Activated CD8-positive, alpha-beta memory T cell treated with anti-CD3 and anti-CD28 coated beads for 36 hours (primary cell): ENCODE measurements at regions not wholly inside any gene's neighbourhood (a gene's known extent, or its start where the extent isn't known, plus 50 kb on each side); places are given as distances from the start of the nearest gene placed in this dataset.

ENCODE experiments used
- CTCF ChIA-PET: fragments of 350-600 bp; sonication (Branson Sonifier 250); formaldehyde crosslinking; loops from one replicate; lab custom pipeline; 2021; ENCODE audit warnings: antibody characterized with exemption; lab: Charles Lee
- POLR2A ChIA-PET: fragments of 350-600 bp; sonication (Branson Sonifier 250); formaldehyde crosslinking; loops from one replicate; lab custom pipeline; 2021; ENCODE audit warnings: antibody characterized with exemption; lab: Charles Lee

DNA sequence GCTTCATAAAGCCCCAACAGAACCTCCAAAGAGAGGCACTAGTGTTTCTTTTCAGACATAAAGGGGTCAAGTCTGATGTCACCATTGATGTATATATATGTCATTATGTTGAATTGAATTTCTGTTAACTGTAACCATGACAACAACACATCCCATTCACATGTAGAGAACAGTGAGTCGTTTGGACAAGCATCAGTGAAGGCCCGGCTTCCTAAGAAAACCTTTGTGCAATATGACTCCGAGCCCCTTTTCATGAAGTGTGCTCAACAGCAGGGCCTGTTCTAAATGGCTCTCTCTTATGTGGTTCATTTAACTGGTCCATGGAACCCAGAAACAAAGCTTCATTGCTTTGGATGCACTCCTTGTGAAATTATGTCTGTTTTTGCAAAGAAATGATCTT is 67.2 kb upstream of the UBL3 start:
- ChIA-PET CTCF (no interaction called here), POLR2A (no interaction called here)

DNA sequence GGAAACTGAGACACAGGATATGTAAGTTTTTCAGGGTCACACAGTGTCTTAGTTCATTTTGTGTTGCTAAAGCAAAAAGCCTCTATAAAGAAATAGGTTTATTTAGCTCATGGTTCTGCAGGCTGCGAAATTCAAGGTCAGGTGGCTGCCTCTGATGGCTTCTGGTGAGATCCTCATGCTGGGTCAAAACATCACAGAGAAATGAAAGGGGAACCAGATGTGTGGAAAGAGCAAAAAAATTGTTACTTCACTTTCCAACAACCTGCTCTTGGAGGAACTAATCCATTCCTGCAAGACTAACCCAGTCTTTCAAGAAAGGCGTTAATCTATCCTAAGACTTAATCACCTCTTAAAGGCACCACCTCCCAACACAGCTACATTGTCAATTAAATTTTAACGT is 64.2 kb upstream of the UBL3 start:
- ChIA-PET CTCF (no interaction called here), POLR2A (no interaction called here)

DNA sequence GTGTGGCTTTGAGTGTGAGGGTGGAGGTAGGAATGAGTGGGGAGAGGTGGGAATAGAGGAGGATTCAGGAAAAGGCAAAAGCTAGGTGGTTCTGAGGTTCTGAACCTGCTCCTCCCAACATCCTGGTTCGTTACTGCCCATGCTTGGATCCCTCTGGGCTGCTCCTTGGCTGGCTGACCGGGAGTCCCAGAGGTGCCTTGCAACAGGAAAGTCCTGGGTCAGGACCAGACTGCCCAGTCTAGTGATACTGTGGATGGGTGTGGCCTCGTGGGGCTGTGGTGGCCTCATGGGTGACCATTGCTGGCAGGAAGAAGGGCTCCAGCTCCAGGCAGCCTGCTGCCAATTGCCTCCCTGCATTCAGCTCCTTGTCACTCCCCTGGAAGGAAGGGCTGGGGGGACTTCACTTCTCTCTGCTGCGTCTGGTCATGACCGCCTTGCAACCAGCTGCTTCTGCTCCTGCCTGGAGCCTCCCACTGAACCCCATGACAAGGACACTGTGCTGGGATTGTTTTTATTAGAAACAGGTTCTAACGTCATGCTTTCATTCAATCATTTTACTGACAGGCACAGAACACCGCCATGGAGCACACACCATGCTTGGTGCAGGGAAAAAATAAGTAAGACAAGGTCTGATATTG is 61.5 kb upstream of the UBL3 start:
- POLR2A ChIA-PET: no interaction called here
- CTCF ChIA-PET: interaction anchor here (1.4 kb wide), 1 partner anchor 12 kb away, joined by 7 read pairs; no protein-coding TSS in a partner anchor

DNA sequence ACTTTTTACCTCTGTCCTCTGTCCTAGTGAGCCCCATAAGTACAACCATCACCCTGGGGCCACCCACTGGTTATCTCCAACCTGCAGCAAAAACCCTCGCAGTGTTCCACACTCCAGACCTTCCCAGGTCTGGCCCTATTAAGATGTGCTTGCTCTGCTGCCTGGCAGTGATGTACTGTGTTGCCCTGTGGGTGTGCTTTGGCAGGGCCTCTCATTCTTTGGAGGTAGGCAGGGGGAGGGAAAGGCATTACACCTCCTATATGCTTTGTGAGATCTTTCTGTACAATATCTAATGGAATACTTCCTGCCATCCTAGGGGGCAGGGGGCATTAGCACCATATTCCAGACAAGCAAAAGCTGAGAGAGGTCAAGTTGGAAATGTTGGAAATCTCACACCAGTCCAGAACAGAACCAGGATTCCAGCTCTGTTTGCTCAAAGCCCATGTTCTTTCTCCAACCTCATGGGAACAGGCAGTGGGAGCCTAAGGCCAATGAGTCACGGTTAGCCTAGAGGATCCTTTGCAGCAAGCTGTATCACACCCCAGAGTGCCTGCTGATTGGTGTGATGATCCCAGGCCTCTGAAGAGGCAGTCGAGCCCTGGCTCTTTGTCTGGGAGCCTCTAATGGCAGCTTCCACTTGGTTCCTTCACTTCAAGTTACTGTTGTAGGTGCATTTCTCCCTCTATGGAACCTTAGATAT is 59.7 kb upstream of the UBL3 start:
- POLR2A ChIA-PET: no interaction called here
- CTCF ChIA-PET: no interaction called here

DNA sequence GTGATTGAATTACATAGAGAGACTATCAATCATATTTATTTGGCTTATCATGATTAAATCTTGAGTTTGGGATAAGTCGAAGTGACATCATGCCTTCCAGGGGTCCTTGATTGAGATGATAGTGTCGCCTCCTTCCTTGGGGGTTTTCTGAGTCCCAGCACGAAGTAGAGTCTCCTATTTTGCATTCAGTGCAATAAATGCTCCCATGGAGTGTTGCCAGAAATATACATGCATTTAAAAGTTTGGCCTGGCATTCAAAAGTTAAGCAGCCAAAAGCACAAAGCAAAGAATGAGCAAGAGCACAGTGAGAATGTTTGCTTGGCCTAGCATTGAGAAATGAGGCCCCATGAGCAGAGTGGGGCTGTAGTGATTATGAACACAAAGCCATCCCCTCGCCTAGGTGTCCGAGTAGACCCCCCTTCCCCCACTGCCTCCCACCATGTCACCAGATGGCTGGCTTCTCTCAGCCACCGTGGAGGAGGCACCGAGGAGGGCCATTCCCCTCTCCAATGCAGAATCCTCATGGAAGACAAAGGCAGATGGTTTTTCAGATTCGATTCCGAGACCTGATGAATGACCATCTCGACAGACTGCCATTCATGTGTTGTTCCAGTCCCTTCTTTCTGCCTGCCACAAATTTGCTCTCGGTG is 58.8 kb upstream of the UBL3 start:
- ChIA-PET POLR2A (no interaction called here), CTCF (no interaction called here)

DNA sequence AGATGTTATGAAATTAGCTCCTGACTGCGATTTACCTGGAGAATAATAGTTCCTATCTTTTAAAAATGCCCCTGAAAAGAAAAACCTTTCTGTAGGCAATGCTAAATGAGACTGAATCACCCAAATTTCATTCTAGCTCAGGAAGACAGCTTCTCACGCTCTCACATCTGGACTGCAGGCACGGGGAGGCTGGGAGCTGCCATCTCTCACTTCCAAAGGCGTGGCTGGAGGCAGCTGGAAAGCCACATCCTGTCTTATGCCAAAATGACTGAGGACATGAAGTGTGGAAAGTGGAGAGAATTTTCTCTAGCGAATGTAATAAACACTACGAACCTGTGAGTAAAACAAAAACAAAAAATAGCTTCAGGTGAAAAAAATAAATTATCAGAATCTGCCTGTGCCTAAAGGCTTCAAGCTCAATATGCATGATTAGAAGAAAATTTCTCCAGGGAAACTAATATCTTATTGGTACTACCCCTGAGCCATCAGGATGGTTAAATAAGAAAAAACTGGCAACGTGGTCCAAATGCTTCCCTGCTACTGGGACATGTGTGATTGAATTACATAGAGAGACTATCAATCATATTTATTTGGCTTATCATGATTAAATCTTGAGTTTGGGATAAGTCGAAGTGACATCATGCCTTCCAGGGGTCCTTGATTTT is 58.1 kb upstream of the UBL3 start:
- CTCF ChIA-PET: interaction anchor here (0.8 to 1.3 kb wide), 2 partner anchors 15 to 27 kb away, joined by 3 read pairs; no protein-coding TSS in a partner anchor
- POLR2A ChIA-PET: interaction anchor here (1.0 kb wide), 1 partner anchor 22 kb away, joined by 3 read pairs; no protein-coding TSS in a partner anchor

DNA sequence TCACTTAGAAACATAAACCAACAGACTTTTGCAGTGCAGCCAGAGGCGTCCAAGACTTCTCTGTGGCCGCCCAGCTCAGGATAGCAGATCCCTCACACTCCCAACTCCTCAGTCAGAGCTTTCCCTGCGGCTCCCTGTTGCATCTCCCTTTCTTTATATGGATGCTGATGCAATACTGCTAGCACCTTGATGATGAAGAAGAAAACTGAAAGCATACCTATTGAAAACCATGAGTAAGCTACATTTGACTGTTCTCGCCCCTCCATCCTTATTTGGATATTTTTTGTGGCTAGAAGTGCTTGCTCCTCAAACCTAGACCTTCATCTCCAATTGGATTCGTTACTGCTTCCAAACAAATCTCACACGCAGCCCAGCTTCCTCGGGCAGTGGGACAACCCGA is 57.3 kb upstream of the UBL3 start:
- ChIA-PET POLR2A (interaction anchor here (1.0 kb wide), 1 partner anchor 22 kb away, joined by 3 read pairs; no protein-coding TSS in a partner anchor), CTCF (interaction anchor here (0.8 to 1.3 kb wide), 2 partner anchors 16 to 28 kb away, joined by 3 read pairs; no protein-coding TSS in a partner anchor)

DNA sequence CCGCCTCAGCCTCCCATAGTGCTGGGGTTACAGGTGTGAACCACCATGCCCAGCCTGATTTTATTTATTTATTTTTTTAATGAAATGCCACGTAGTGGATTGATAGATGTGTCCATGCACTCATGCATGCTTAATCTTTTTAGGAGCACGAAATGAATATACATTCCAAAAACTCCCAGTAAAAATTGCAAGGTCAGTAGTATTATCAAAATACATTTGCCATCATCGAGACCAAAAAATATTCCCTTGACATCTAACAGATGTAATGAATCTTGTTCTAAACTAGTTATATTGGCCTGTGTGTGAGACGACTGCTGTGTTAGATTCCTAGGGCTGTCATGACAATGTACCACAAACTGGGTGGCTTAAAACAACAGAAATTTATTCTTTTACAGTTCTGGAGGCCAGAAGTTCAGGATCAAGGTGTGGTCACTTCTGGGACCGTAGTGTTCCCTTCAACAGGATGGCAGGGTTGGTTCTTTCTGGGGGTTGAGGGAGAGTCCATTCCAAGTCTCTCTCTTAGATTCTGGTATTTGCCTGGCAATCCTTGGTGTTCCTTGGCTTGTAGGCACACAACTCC is 56.1 kb upstream of the UBL3 start:
- ChIA-PET CTCF (interaction anchor here (0.6 kb wide), 2 partner anchors 11 to 769 kb away, joined by 3 to 4 read pairs; no protein-coding TSS in a partner anchor), POLR2A (no interaction called here)

DNA sequence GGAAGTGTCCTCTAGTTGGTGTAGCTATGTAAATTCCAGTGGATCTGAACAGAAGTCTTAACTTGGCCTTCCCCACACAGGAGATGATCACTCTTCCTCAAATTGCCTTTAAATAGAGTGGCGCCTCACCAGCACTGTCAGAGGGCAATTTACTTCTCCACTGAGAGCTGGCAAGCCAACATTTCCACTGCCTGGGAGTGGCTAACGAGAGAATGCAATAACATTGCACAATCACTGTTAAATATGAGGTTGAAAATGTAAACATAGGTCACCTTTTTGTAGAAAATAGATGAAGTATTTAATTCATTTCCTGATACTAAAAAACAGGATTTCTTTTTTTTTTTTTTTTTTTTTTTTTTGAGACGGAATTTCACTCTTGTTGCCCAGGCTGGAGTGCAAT is 55.4 kb upstream of the UBL3 start:
- CTCF ChIA-PET: interaction anchor here (0.6 kb wide), 2 partner anchors 10 to 769 kb away, joined by 3 to 4 read pairs; no protein-coding TSS in a partner anchor
- POLR2A ChIA-PET: no interaction called here

DNA sequence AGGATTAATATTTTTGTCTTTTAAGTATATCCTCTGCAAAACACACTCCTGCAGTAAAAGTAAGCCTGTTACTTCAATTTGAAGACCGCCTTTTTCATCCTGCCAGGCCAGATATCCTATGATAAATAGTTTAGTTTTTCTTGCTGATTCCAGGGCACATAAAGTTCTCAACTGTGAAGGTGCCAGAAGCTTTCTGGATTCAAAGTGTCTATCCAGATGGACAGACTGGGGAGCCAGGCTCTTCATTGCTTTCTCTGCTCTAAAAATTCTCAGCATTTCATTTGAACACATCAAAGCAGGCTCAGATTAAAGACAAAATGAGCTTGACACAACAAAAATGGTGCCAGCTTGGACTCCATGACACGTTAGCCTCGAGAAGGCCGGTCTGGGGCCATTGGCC is 53.6 kb upstream of the UBL3 start:
- CTCF ChIA-PET: no interaction called here
- POLR2A ChIA-PET: interaction anchor here (0.7 kb wide), 1 partner anchor 628 kb away, joined by 7 read pairs; no protein-coding TSS in a partner anchor

DNA sequence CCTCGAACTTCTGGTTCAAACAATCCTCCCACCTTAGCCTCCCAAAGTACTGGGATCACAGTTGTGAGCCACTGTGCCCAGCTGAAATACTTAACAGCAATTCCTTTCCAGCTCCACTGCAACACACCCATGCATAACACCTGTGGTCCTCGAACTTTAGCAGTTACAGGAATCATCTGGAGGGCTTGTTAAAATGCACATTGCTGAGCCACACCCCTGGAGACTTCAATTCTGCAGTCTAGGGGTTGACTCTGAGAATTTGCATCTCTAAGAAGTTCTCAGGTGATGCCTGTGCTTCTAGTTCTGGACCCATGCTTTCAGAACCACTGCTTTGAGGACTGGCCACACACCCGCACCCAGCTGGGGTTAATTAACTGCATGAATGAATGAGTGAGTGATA is 53.1 kb upstream of the UBL3 start:
- POLR2A ChIA-PET: interaction anchor here (0.7 kb wide), 1 partner anchor 629 kb away, joined by 7 read pairs; no protein-coding TSS in a partner anchor
- CTCF ChIA-PET: no interaction called here

DNA sequence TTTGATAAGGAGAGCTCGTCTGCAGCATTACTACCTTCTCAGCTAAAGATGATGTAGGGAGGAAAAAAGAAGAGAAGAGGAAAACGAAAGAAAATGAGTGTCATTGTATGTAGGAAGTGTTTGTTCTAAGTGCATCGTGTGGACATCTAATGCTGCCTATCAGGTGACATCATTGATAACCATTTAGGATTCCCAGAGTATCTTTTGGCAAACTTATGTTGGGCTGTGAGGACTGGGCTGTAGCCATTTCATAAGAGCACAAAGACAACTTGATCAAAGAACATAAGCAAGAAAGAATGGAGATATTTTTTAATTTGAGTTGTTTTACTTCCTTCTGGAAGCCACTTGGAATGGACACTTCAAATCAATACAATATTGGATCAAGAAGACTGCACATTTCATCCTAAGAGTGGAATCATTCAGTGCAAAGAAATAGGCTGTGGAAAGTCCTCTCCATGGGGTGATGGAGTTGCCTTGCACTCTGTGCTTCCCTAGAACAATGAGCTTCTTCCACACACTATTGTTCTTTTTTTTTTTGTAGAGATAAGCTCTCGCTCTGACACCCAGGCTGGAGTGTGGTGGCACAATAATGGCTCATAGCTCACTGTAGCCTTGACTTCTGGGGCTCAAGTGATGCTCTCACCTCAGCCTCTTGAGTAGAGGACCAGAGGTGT is 52.4 kb upstream of the UBL3 start:
- ChIA-PET CTCF (no interaction called here), POLR2A (no interaction called here)

DNA sequence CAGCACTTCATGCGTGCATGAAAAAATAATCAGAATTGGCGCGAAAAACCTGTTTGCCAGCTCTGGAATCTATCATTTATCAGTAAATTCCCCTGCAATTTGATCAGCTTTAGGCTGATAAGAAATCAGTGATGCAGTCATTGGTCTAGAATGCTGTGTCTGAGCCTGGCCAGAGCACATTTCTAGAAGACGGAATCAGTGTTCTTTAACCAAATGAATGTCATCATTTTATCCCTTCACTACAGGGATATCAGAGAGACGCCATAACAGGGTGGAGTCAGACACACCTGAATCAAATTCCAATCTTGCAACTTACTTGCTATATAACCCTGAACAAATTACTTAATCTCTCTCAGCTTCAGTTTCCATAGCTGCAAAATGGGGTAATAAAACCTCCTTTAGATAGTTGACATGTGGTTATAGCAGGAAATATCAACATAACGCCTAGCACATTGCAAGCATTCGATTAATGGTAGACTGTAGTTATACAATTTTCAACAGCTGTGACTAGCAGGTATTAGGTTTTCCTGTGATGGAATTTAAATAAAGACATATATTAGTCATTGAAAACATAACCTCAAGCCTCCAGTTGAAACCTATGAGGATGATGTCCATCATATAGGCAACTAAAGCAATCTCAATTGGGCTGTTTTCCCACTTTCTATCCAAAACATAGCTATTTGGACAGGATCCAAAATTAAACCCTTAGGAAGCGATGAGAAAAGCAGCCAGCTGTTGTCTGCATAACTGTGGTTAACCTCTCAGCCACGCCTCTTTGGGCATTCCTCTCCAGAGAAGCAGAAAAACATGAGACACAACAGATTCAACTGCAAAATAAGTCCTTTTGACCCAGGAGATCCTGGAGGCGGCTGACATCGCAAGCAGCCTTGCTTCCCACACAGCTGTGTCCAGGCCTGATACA is 51.6 kb upstream of the UBL3 start:
- ChIA-PET CTCF (no interaction called here), POLR2A (no interaction called here)
